ENCODE measurements at regions not wholly inside any gene's neighbourhood (a gene's known extent, or its start where the extent isn't known, plus 50 kb on each side); places are given as distances from the start of the nearest gene placed in this dataset.

DNA sequence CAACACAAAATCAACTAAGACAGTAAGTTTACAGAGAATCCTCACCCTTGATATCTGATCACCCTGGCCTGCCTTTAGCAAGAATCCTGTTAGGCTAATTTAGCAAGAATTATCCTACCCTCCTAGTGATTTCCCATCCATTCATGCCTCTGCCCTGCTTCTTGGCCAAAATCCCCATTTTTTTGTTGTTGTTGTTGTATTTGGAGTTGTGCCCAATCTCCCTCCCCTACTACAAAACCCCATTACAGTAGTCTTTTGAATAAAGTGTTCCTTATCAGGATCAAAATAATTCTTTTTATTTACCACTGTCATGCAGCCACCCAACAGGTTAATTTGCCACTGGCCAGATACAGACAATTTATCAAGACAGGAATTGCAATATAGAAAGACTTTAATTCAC, 58.5 kb upstream of the CLINT1 start:
- DNase-seq (ENCODE audit: low read depth in 2 of 2): no peak

DNA sequence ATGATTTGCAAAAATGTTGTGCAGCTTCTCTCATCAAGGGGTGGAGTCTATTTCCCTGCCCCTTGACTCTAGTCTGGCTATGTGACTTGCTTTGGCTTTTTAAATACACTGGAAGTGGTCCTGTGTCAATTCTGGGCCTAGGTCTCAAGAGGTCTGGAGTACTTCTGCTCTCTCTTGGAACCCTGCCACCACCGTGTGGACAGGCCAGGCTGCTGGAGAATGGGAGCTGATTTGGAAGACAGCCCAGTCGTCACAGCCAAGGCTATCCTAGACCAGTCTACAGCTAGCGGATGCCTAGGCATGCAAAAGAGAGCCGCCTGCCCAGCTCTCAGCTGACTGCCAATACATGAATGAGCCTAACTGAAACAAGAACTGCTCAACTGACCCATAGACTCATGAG, 56.7 kb upstream of the CLINT1 start:
- no peak for DNase-seq (ENCODE audit: low read depth in 2 of 2)

DNA sequence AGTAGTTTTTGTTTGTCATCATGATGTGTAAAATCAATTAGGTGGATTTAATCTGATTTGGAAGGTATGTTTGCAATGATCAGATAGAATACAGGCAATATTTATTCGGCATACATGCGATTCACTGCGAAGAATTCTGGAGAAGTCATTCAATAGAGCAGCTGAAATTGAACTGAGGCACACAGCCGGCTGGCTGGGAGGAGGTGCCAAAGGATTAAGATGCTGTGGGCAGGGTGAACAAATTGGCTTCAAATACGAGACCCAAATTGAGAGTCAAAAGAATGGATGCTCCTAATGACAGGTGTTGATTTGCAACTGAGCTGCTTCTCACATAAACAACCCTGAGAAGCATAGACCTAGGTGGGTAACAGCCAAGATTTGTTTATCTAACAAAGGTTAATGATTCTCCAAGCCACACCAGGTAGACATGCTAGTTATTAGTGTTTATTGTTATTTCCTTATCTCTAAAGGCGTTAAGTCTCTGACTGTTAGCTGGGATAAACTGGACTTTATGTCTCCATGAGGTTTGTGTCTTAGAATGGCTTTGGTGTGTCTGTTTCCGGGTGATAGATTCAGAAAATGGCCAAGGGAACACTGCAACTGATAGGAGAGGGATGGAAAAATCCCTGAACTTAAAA, 55.3 kb upstream of the CLINT1 start:
- no peak for DNase-seq (ENCODE audit: low read depth in 2 of 2)

DNA sequence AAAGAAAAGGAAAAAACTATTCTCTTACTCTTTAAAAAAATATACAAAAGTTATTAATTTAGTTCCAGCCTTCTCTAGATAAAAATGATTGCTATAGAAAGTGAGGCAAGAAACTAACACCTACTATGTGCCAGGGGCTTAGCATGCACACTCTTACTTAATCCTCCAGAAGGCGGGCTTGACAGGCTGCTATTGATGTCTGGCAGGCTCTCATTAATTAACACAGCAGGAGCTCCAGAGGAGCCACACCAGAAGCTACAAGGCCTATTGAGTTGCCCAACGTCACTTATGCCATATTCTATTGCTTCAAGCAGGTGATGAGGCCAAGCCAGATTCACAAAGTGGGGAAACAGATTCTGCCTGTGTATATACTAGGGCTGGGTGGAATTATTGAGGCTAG, 54.6 kb upstream of the CLINT1 start:
- no peak for DNase-seq (ENCODE audit: low read depth in 2 of 2)

DNA sequence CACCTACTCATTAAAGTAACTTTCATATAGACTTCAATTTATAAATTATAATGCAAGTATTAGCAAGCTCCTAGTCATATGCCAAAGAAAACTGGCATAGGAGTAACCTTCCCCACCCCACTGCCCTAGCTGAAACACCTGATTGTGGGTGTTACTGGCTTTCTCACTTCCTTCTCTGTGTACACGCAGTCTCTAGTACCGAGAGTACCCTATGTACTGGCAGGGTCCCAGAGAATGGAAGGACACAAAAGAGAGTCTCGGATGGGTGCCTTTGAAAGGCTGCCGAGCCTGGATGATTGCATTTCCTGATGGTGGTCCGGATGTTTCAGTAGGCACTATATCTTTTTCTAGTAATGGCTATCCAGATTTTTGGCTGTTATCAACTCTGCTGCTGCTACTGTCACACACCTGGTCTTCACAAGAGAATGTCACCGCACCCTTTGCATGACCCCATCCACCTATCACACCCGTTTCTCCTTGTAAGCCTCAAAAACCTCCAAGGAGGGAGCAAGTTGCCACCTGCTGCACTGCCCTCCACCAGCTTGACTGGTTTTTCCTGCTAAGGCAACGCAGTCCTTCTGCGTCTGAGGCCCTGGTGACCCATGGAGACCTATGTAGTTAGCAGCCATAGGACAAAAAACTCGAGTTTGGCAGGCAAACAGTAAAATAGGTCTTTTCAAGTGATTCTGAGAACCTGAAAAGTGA, 53.8 kb upstream of the CLINT1 start:
- DNase-seq (ENCODE audit: low read depth in 2 of 2): no peak

DNA sequence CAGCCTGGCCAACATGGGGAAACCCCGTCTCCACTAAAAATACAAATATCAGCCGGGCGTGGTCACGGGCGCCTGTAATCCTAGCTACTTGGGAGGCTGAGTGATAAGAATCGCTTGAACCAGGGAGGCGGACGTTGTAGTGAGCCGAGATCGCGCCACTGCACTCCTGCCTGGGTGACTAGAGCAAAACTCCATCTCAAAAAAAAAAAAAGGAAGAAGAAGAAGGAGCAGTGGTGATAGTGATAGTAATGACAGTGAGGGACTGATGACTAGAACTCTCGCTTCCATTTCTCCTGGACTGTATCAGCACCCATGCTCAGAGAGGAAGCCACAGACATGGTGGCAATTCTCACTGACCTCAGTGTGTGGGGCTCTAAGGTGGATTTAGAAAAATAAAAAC, 52.6 kb upstream of the CLINT1 start:
- no peak for DNase-seq (ENCODE audit: low read depth in 2 of 2)

Data from stimulated activated CD8-positive, alpha-beta memory T cell treated with anti-CD3 and anti-CD28 coated beads, Interleukin-7, amount 100 ng/mL, for 1 hour (primary cell).